ENCODE measurements at regions not wholly inside any gene's neighbourhood (a gene's known extent, or its start where the extent isn't known, plus 50 kb on each side); places are given as distances from the start of the nearest gene placed in this dataset.

- CTCF ChIA-PET = interaction anchor here (0.5 to 1.2 kb wide), 3 partner anchors 23 to 103 kb away, joined by 3 to 5 read pairs (median 3); no protein-coding TSS in a partner anchor
- H3K4me1 ChIP-seq (ENCODE audit: control insufficient read depth, insufficient read depth, low read length) = peaks cover 10% of the 10 kb centered on the region; the same call in 1 of the 2 replicates
- no peaks in the 10 kb centered on the region for H3K36me3 ChIP-seq (ENCODE audit: control insufficient read depth in 2 of 2, insufficient read depth in 1 of 2, low read length in 2 of 2)
- H3K9me3 ChIP-seq (ENCODE audit: control insufficient read depth, insufficient read depth, low read depth, low read length) = no peaks in the 10 kb centered on the region
- no peak overlapping the region for H3K27ac ChIP-seq (ENCODE audit: extremely low read depth, low read depth, low read length)
- H3K4me3 ChIP-seq (ENCODE audit: low read depth, low read length) = no peak overlapping the region
- POLR2A ChIA-PET = no interaction called here
- 0 out of 2 replicates have a peak, but pooled peaks have one; percentile 35 for TF ChIP-seq GLIS1 (tag by site-specific recombination; IDR thresholded peaks at IDR 0.05)
- TF ChIP-seq PRDM6 (tag by site-specific recombination; IDR thresholded peaks at IDR 0.05) = peak; percentile 64; the same call in 1 of the 2 replicates
- TF ChIP-seq WT1 (tag by site-specific recombination; IDR thresholded peaks at IDR 0.05) = no peak
- TF ChIP-seq PRDM10 (tag by site-specific recombination; IDR thresholded peaks at IDR 0.05) = no peak
- no peak for TF ChIP-seq ZNF433 (tag by site-specific recombination; IDR thresholded peaks at IDR 0.05; ENCODE audit: low read depth)
- TF ChIP-seq ZNF692 (tag by site-specific recombination; IDR thresholded peaks at IDR 0.05) = peak; percentile 84
- no peak for TF ChIP-seq BCL6B (tag by site-specific recombination; IDR thresholded peaks at IDR 0.05)
- no peak for TF ChIP-seq ZNF521 (tag by site-specific recombination; IDR thresholded peaks at IDR 0.05)
- no peak for TF ChIP-seq ZNF391 (tag by site-specific recombination; IDR thresholded peaks at IDR 0.05; ENCODE audit: borderline replicate concordance, low read depth)
- no peak for TF ChIP-seq ZNF449 (tag by site-specific recombination; IDR thresholded peaks at IDR 0.05)
- TF ChIP-seq ZNF843 (tag by site-specific recombination; IDR thresholded peaks at IDR 0.05) = peak; percentile 81
- TF ChIP-seq KLF8 (tag by site-specific recombination; IDR thresholded peaks at IDR 0.05) = peak; percentile 51; the same call in 1 of the 2 replicates
- 0 out of 2 replicates have a peak, but pooled peaks have one; percentile 11 for TF ChIP-seq EGR2 (tag by site-specific recombination; IDR thresholded peaks at IDR 0.05; ENCODE audit: low read depth)
- no peak for TF ChIP-seq ZFP69B (tag by site-specific recombination; IDR thresholded peaks at IDR 0.05)
- TF ChIP-seq ZSCAN4 (tag by site-specific recombination; IDR thresholded peaks at IDR 0.05) = no peak
- TF ChIP-seq SP7 (tag by site-specific recombination; IDR thresholded peaks at IDR 0.05) = 0 out of 2 replicates have a peak, but pooled peaks have one; percentile 42
- TF ChIP-seq OSR2 (tag by site-specific recombination; IDR thresholded peaks at IDR 0.05) = peak; percentile 54; the same call in 1 of the 2 replicates
- peak; percentile 40; the same call in 1 of the 2 replicates for TF ChIP-seq FEZF1 (tag by site-specific recombination; IDR thresholded peaks at IDR 0.05)
- no peak for TF ChIP-seq ZNF133 (tag by site-specific recombination; IDR thresholded peaks at IDR 0.05)
- 0 out of 2 replicates have a peak, but pooled peaks have one; percentile 31 for TF ChIP-seq ZNF629 (tag by site-specific recombination; IDR thresholded peaks at IDR 0.05)
- TF ChIP-seq PRDM4 (tag by site-specific recombination; IDR thresholded peaks at IDR 0.05) = no peak
- peak; percentile 49; the same call in 1 of the 2 replicates for TF ChIP-seq ZNF366 (tag by site-specific recombination; conservative IDR thresholded peaks at IDR 0.05)
- peak; percentile 74 for TF ChIP-seq ZXDB (tag by site-specific recombination; IDR thresholded peaks at IDR 0.05)
- 0 out of 2 replicates have a peak, but pooled peaks have one; percentile 39 for TF ChIP-seq ZEB2 (tag by site-specific recombination; IDR thresholded peaks at IDR 0.05)
Observed at GRCh38 chr2:147133286-147133908, 711.4 kb upstream of the ACVR2A start.

Measured in HEK293 (cell line).